Keratinocyte (primary cell): ENCODE measurements at regions not wholly inside any gene's neighbourhood (a gene's known extent, or its start where the extent isn't known, plus 50 kb on each side); places are given as distances from the start of the nearest gene placed in this dataset.

Experiments
- DNase-seq: peaks from one replicate; pipeline ENCODE4 v3.0.0-alpha.2; 2011; ENCODE audit warnings: low read depth, missing footprints, low spot score
- FAIRE-seq: peaks from 2 replicates; lab custom pipeline; 2011; peaks lifted over from hg19 to GRCh38; lab: Jason Lieb, UNC
- H2AFZ ChIP-seq: 2 replicates; pipeline ENCODE4 v1.6.0; 2012; ENCODE audit warnings: low read length, control low read depth, inconsistent platforms; ENCODE audit not compliant: control insufficient read depth
- H3K27ac ChIP-seq: 2 replicates; pipeline ENCODE4 v1.5.1; 2011; ENCODE audit warnings: low read length; ENCODE audit not compliant: control insufficient read depth, insufficient read depth
- H3K27me3 ChIP-seq: 3 replicates; pipeline ENCODE4 v1.6.0; 2011; ENCODE audit warnings: low read length; ENCODE audit not compliant: control insufficient read depth, insufficient read depth; ENCODE audit errors: extremely low read depth
- H3K36me3 ChIP-seq, 2 experiments: 2 replicates in 1 of 2; 3 replicates in 1 of 2; pipeline ENCODE4 v1.5.1; 2011; ENCODE audit warnings: low read length in 2 of 2, mild to moderate bottlenecking in 1 of 2; ENCODE audit not compliant: control insufficient read depth in 2 of 2, insufficient read depth in 2 of 2; ENCODE audit errors: extremely low read depth in 1 of 2
- H3K4me1 ChIP-seq: 3 replicates; pipeline ENCODE4 v1.5.1; 2011; ENCODE audit warnings: low read length; ENCODE audit not compliant: control insufficient read depth, insufficient read depth; ENCODE audit errors: extremely low read depth
- H3K4me2 ChIP-seq: 3 replicates; pipeline ENCODE4 v1.6.0; 2011; ENCODE audit warnings: low read depth, low read length; ENCODE audit not compliant: control insufficient read depth, insufficient read depth; ENCODE audit errors: extremely low read depth
- H3K4me3 ChIP-seq, 3 experiments: fragments of 200-600 bp in 1 of 3; sonication (generic) in 1 of 3; 2 replicates in 2 of 3; 3 replicates in 1 of 3; pipeline ENCODE4 v1.5.1; 2011 to 2016; ENCODE audit warnings: low read length in 3 of 3, mild to moderate bottlenecking in 3 of 3, control low read depth in 2 of 3, inconsistent platforms in 1 of 3, low read depth in 1 of 3, mixed read lengths in 1 of 3, mixed run types in 1 of 3, moderate library complexity in 1 of 3; ENCODE audit not compliant: control insufficient read depth in 2 of 3, insufficient read depth in 2 of 3; ENCODE audit errors: extremely low read depth in 1 of 3
- H3K79me2 ChIP-seq: 2 replicates; pipeline ENCODE4 v1.6.0; 2012; ENCODE audit warnings: low read length; ENCODE audit not compliant: control insufficient read depth, insufficient read depth
- H3K9ac ChIP-seq: 3 replicates; pipeline ENCODE4 v1.6.0; 2011; ENCODE audit warnings: low read length; ENCODE audit not compliant: control insufficient read depth, insufficient read depth; ENCODE audit errors: extremely low read depth
- H3K9me1 ChIP-seq: 3 replicates; pipeline ENCODE4 v1.6.0; 2011; ENCODE audit warnings: low read length; ENCODE audit not compliant: control insufficient read depth, insufficient read depth; ENCODE audit errors: extremely low read depth
- H3K9me3 ChIP-seq: 2 replicates; pipeline ENCODE4 v1.5.1; 2012; ENCODE audit warnings: low read depth, low read length; ENCODE audit not compliant: control insufficient read depth
- H4K20me1 ChIP-seq: 3 replicates; pipeline ENCODE4 v1.6.0; 2011; ENCODE audit warnings: low read length; ENCODE audit not compliant: control insufficient read depth, insufficient read depth; ENCODE audit errors: extremely low read depth
- CTCF ChIP-seq, 3 experiments: IDR thresholded peaks in 1 of 3; conservative IDR thresholded peaks in 1 of 3; optimal IDR thresholded peaks in 1 of 3; 2 replicates in 2 of 3; 3 replicates in 1 of 3; pipeline versions ENCODE3 to v1.5.1; 2011; ENCODE audit warnings: low read length in 3 of 3, mild to moderate bottlenecking in 3 of 3, moderate library complexity in 2 of 3, control low read depth in 1 of 3, inconsistent platforms in 1 of 3; ENCODE audit not compliant: insufficient read depth in 2 of 3; ENCODE audit errors: extremely low read depth in 1 of 3
- EZH2 ChIP-seq: IDR thresholded peaks from one replicate; pipeline ENCODE4 v1.6.1; 2012; ENCODE audit warnings: inconsistent platforms, mild to moderate bottlenecking, low read length, moderate library complexity
- dilution Hi-C: fragments of 300-500 bp; cut with MboI; formaldehyde crosslinking; loops from one replicate; pipeline ENCODE4 v1.7.0; 2020; ENCODE audit warnings: low sequenced_read_pairs; ENCODE audit not compliant: extremely low pct_ligation_motif_present

GRCh38 chr13:73631411-73631810 is 502.8 kb downstream of the KLF12 start:
- H3K27ac ChIP-seq: no peak overlapping the region
- no peaks in the 10 kb centered on the region for H3K27me3 ChIP-seq
- H3K36me3 ChIP-seq: no peaks in the 10 kb centered on the region
- TF ChIP-seq EZH2: no peak
- TF ChIP-seq CTCF (optimal IDR thresholded peaks at IDR 0.05 in 1 of 3, IDR thresholded peaks at IDR 0.05 in 1 of 3, conservative IDR thresholded peaks at IDR 0.05 in 1 of 3; ENCODE audit: extremely low read depth in 1 of 3, insufficient read depth in 2 of 3, low read length in 3 of 3): no peak
- no peaks in the 10 kb centered on the region for H3K79me2 ChIP-seq
- H3K9ac ChIP-seq: no peak overlapping the region
- H3K9me1 ChIP-seq: no peaks in the 10 kb centered on the region
- H3K4me1 ChIP-seq: no peaks in the 10 kb centered on the region
- no peaks in the 10 kb centered on the region for H3K9me3 ChIP-seq
- DNase-seq (no peak), FAIRE-seq (no peak)
- no peak overlapping the region for H3K4me2 ChIP-seq
- no peak overlapping the region for H3K4me3 ChIP-seq
- H2AFZ ChIP-seq: no peak overlapping the region
- H4K20me1 ChIP-seq: no peaks in the 10 kb centered on the region
- dilution Hi-C loops: no loop called here

- TF ChIP-seq EZH2 (no peak), CTCF (optimal IDR thresholded peaks at IDR 0.05 in 1 of 3, IDR thresholded peaks at IDR 0.05 in 1 of 3, conservative IDR thresholded peaks at IDR 0.05 in 1 of 3; ENCODE audit: extremely low read depth in 1 of 3, insufficient read depth in 2 of 3, low read length in 3 of 3) (no peak)
- no peak for DNase-seq
- dilution Hi-C loops: no loop called here
- no peaks in the 10 kb centered on the region for H3K36me3 ChIP-seq
- H4K20me1 ChIP-seq: no peaks in the 10 kb centered on the region
- no peak overlapping the region for H3K27ac ChIP-seq
- no peaks in the 10 kb centered on the region for H3K79me2 ChIP-seq
- no peak overlapping the region for H2AFZ ChIP-seq
- no peak for FAIRE-seq
- no peak overlapping the region for H3K9ac ChIP-seq
- no peak overlapping the region for H3K4me2 ChIP-seq
- H3K9me1 ChIP-seq: no peaks in the 10 kb centered on the region
- H3K4me1 ChIP-seq: no peaks in the 10 kb centered on the region
- no peaks in the 10 kb centered on the region for H3K27me3 ChIP-seq
- no peaks in the 10 kb centered on the region for H3K9me3 ChIP-seq
- H3K4me3 ChIP-seq: no peak overlapping the region
These were observed 508.5 kb downstream of the KLF12 start for GRCh38 chr13:73625562-73626339.
